ENCODE measurements at regions not wholly inside any gene's neighbourhood (a gene's known extent, or its start where the extent isn't known, plus 50 kb on each side); places are given as distances from the start of the nearest gene placed in this dataset.

- Histone ChIP-seq H3K79me1 (ENCODE audit: low read depth in 1 of 2, low read length in 2 of 2) (no peaks in the 10 kb centered on the region), H3K14ac (replicated peaks; ENCODE audit: low read depth, low read length) (no peak overlapping the region), H2BK20ac (ENCODE audit: low read depth, low read length) (no peak overlapping the region), H3K4me2 (ENCODE audit: low read depth, low read length) (no peak overlapping the region), H3K4ac (ENCODE audit: low read depth, low read length) (no peak overlapping the region), H3K4me3 (ENCODE audit: insufficient read depth, low read depth, low read length) (no peak overlapping the region), H3K9me1 (ENCODE audit: insufficient read depth, low read length) (no peaks in the 10 kb centered on the region), H3K9ac (ENCODE audit: low read depth, low read length) (no peak overlapping the region), H3K36me3 (ENCODE audit: control insufficient read depth, insufficient read depth, low read length) (no peaks in the 10 kb centered on the region), H4K8ac (ENCODE audit: low read depth in 2 of 2, low read length in 2 of 2) (no peak overlapping the region), H3K27me3 (ENCODE audit: control insufficient read depth, insufficient read depth, low read length) (no peaks in the 10 kb centered on the region; the same call in 1 of the 2 replicates), H2BK120ac (ENCODE audit: low read depth, low read length) (no peak overlapping the region), H2BK15ac (ENCODE audit: low read depth, low read length) (no peak overlapping the region), H4K20me1 (ENCODE audit: insufficient read depth, low read length) (no peaks in the 10 kb centered on the region), H3K9me3 (ENCODE audit: control insufficient read depth, insufficient read depth, low read length) (no peaks in the 10 kb centered on the region), H2AK5ac (ENCODE audit: low read depth, low read length) (no peak overlapping the region), H3K4me1 (ENCODE audit: control insufficient read depth, insufficient read depth, low read length) (no peaks in the 10 kb centered on the region), H3K27ac (ENCODE audit: insufficient read depth, low read length) (no peak overlapping the region), H2AFZ (replicated peaks; ENCODE audit: low read length, poor library complexity) (no peak overlapping the region), H3K56ac (ENCODE audit: extremely low read depth, insufficient read depth, low read length) (no peak overlapping the region), H4K5ac (ENCODE audit: low read depth, low read length) (no peak overlapping the region), H3K23ac (ENCODE audit: low read depth, low read length) (no peak overlapping the region), H4K91ac (ENCODE audit: insufficient read depth, low read depth, low read length) (no peak overlapping the region), H3K18ac (ENCODE audit: low read depth, low read length) (no peak overlapping the region), H2BK5ac (ENCODE audit: low read depth, low read length, poor library complexity, severe bottlenecking) (no peak overlapping the region), H2AK9ac (replicated peaks; ENCODE audit: low read depth, low read length, poor library complexity) (no peak overlapping the region)
- intact Hi-C loops (cut with micrococcal nuclease), result no loop called here
- dilution Hi-C loops (cut with HindIII; ENCODE audit: low sequenced_read_pairs, unreplicated experiment), result no loop called here
- ChIA-PET CTCF (no interaction called here), POLR2A (ENCODE audit: unreplicated experiment) (no interaction called here)
- no TSS peak for BruUV-seq (replicated peaks)
- in situ Hi-C loops (cut with MboI; ENCODE audit: low sequenced_read_pairs), result no loop called here
- ATAC-seq (ENCODE audit: low read depth) (no peak), DNase-seq (no peak)
- no CpG with 5 or more reads among the region's 1 CpG for WGBS, 2 experiments (ENCODE audit: extremely low coverage in 2 of 2, insufficient read length in 1 of 2)
- TF ChIP-seq FOS (IDR thresholded peaks at IDR 0.05; ENCODE audit: low read depth, low read length), result no peak
- TF ChIP-seq POLR2A (IDR thresholded peaks at IDR 0.05; ENCODE audit: low read depth, low read length), result no peak
- no peak for TF ChIP-seq ELK1 (IDR thresholded peaks at IDR 0.05; ENCODE audit: borderline replicate concordance, low read depth, low read length)
- TF ChIP-seq CEBPB (IDR thresholded peaks at IDR 0.05; ENCODE audit: low read depth, low read length), result no peak
- TF ChIP-seq SMC3 (IDR thresholded peaks at IDR 0.05; ENCODE audit: low read depth, low read length), result no peak
- no peak for TF ChIP-seq BHLHE40 (IDR thresholded peaks at IDR 0.05; ENCODE audit: low read depth, low read length)
- TF ChIP-seq MAZ (IDR thresholded peaks at IDR 0.05; ENCODE audit: borderline replicate concordance, low read depth, low read length), result no peak
- TF ChIP-seq RCOR1 (IDR thresholded peaks at IDR 0.05; ENCODE audit: insufficient replicate concordance, low read length), result no peak
- TF ChIP-seq USF2 (IDR thresholded peaks at IDR 0.05; ENCODE audit: low read depth, low read length), result no peak
- TF ChIP-seq RAD21 (IDR thresholded peaks at IDR 0.05; ENCODE audit: low read length), result no peak
- no peak for TF ChIP-seq NFE2L2 (IDR thresholded peaks at IDR 0.05; ENCODE audit: low read depth, low read length)
- no peak for TF ChIP-seq CHD1 (IDR thresholded peaks at IDR 0.05; ENCODE audit: low read depth, low read length)
- no peak for TF ChIP-seq RFX5 (IDR thresholded peaks at IDR 0.05; ENCODE audit: low read depth, low read length)
Observed at GRCh38 chr4:124867536-124867935, 155.0 kb upstream of the ANKRD50 start.

All from IMR-90 (cell line).